ENCODE measurements at regions not wholly inside any gene's neighbourhood (a gene's known extent, or its start where the extent isn't known, plus 50 kb on each side); places are given as distances from the start of the nearest gene placed in this dataset.

- H3K27ac ChIP-seq, result no peak overlapping the region
These were observed 702.8 kb downstream of the INHBA start for GRCh38 chr7:41000042-41000441.

GRCh38 chr7:40996233-40996677, 706.6 kb downstream of the INHBA start:
- ATAC-seq (ENCODE audit: insufficient number of reproducible peaks, low FRiP score, low read depth), result peak; percentile 14
- Histone ChIP-seq H3K4me1 (ENCODE audit: control insufficient read depth in 1 of 2, low read depth in 2 of 2) (peaks cover 8 to 17% of the 10 kb centered on the region in 2 donors), H3K9me3 (no peaks in the 10 kb centered on the region), H3K27ac (peak overlapping the region in 1 of 2 donors; percentile 28), H3K36me3 (no peaks in the 10 kb centered on the region), H3K27me3 (replicated peaks; ENCODE audit: insufficient read depth) (no peaks in the 10 kb centered on the region), H3K4me3 (no peak overlapping the region)
- DNase-seq (ENCODE audit: low spot score), result no peak
- TF ChIP-seq CTCF (IDR thresholded peaks at IDR 0.05), result no peak

More at GRCh38 chr7:41000042-41000441, 702.8 kb downstream of the INHBA start:
- ATAC-seq (ENCODE audit: insufficient number of reproducible peaks, low FRiP score, low read depth) (no peak), DNase-seq (ENCODE audit: low spot score) (no peak)
- H3K4me3 ChIP-seq, result no peak overlapping the region
- no peaks in the 10 kb centered on the region for H3K36me3 ChIP-seq
- H3K27me3 ChIP-seq (replicated peaks; ENCODE audit: insufficient read depth), result no peaks in the 10 kb centered on the region
- H3K9me3 ChIP-seq, result no peaks in the 10 kb centered on the region
- no peak for TF ChIP-seq CTCF (IDR thresholded peaks at IDR 0.05)
- H3K4me1 ChIP-seq (ENCODE audit: control insufficient read depth in 1 of 2, low read depth in 2 of 2), result peaks cover 8 to 16% of the 10 kb centered on the region in 2 donors

GRCh38 chr7:40990841-40991240, 712.0 kb downstream of the INHBA start:
- Histone ChIP-seq H3K27me3 (replicated peaks; ENCODE audit: insufficient read depth) (no peaks in the 10 kb centered on the region), H3K4me1 (ENCODE audit: control insufficient read depth in 1 of 2, low read depth in 2 of 2) (peaks cover 7 to 28% of the 10 kb centered on the region in 2 donors), H3K27ac (peak overlapping the region in 1 of 2 donors; percentile 31), H3K9me3 (no peaks in the 10 kb centered on the region), H3K4me3 (no peak overlapping the region), H3K36me3 (no peaks in the 10 kb centered on the region)
- TF ChIP-seq CTCF (IDR thresholded peaks at IDR 0.05), result no peak
- no peak for ATAC-seq (ENCODE audit: insufficient number of reproducible peaks, low FRiP score, low read depth)
- no peak for DNase-seq (ENCODE audit: low spot score)

- ATAC-seq (ENCODE audit: insufficient number of reproducible peaks, low FRiP score, low read depth), result no peak
- no peak for TF ChIP-seq CTCF (IDR thresholded peaks at IDR 0.05)
- peak overlapping the region in 1 of 2 donors; percentile 28 for H3K27ac ChIP-seq
These were observed 715.3 kb downstream of the INHBA start for GRCh38 chr7:40987571-40987970.

GRCh38 chr7:40986351-40986873, 716.5 kb downstream of the INHBA start:
- ATAC-seq (ENCODE audit: insufficient number of reproducible peaks, low FRiP score, low read depth), result peak; percentile 51
- no peak for TF ChIP-seq CTCF (IDR thresholded peaks at IDR 0.05)
- H3K27ac ChIP-seq, result peak overlapping the region in 1 of 2 donors; percentile 28
- no peak for DNase-seq (ENCODE audit: low spot score)
- H3K36me3 ChIP-seq, result no peaks in the 10 kb centered on the region
- H3K4me1 ChIP-seq (ENCODE audit: control insufficient read depth in 1 of 2, low read depth in 2 of 2), result peaks cover 3 to 32% of the 10 kb centered on the region in 2 donors
- H3K9me3 ChIP-seq, result no peaks in the 10 kb centered on the region
- H3K27me3 ChIP-seq (replicated peaks; ENCODE audit: insufficient read depth), result no peaks in the 10 kb centered on the region
- H3K4me3 ChIP-seq, result peak overlapping the region; percentile 12

More at GRCh38 chr7:40987571-40987970, 715.3 kb downstream of the INHBA start:
- no peaks in the 10 kb centered on the region for H3K9me3 ChIP-seq
- no peak overlapping the region for H3K4me3 ChIP-seq
- peaks cover 3 to 32% of the 10 kb centered on the region in 2 donors for H3K4me1 ChIP-seq (ENCODE audit: control insufficient read depth in 1 of 2, low read depth in 2 of 2)
- DNase-seq (ENCODE audit: low spot score), result no peak
- H3K36me3 ChIP-seq, result no peaks in the 10 kb centered on the region
- H3K27me3 ChIP-seq (replicated peaks; ENCODE audit: insufficient read depth), result no peaks in the 10 kb centered on the region
